Tibial nerve (tissue), 4 donors: ENCODE measurements at regions not wholly inside any gene's neighbourhood (a gene's known extent, or its start where the extent isn't known, plus 50 kb on each side); places are given as distances from the start of the nearest gene placed in this dataset.

ENCODE experiments used
- CTCF ChIP-seq, 5 experiments: fragments of 200-600 bp in 3 of 5; fragments of 450-650 bp in 2 of 5; sonication (generic) in 3 of 5; IDR thresholded peaks; one replicate each; pipeline ENCODE4 v1.5.1; 2016 to 2019; ENCODE audit warnings: antibody characterized with exemption in 5 of 5, mild to moderate bottlenecking in 3 of 5, moderate library complexity in 2 of 5
- EP300 ChIP-seq, 2 donors: sonication (generic); formaldehyde crosslinking; IDR thresholded peaks; one replicate each; pipeline ENCODE4 v1.6.1; 2017; ENCODE audit warnings: antibody characterized with exemption in 2 of 2, mild to moderate bottlenecking in 1 of 2
- POLR2A ChIP-seq, 2 donors: fragments of 450-650 bp; IDR thresholded peaks; one replicate each; pipeline ENCODE4 v1.6.1; 2017; ENCODE audit warnings: antibody characterized with exemption in 2 of 2, mild to moderate bottlenecking in 2 of 2, moderate library complexity in 2 of 2

GRCh38 chr6:28695715-28696114 lies 170.0 kb downstream of the GPX5 start:
- TF ChIP-seq CTCF (IDR thresholded peaks at IDR 0.05) = no peak
- TF ChIP-seq POLR2A (IDR thresholded peaks at IDR 0.05) = no peak
- TF ChIP-seq EP300 (IDR thresholded peaks at IDR 0.05) = no peak
